WTC11 (cell line): ENCODE measurements at regions not wholly inside any gene's neighbourhood (a gene's known extent, or its start where the extent isn't known, plus 50 kb on each side); places are given as distances from the start of the nearest gene placed in this dataset.

Source experiments
- ATAC-seq: fragments of 200-7000 bp; cut with Tn5 transposase; 2 replicates; pipeline ENCODE4 v1.10.0; 2021; ENCODE audit warnings: mild to moderate bottlenecking, moderate library complexity
- CTCF ChIA-PET: fragments of 300-600 bp; sonication (Branson Sonifier 250); formaldehyde crosslinking; loops from one replicate; lab custom pipeline; 2021; ENCODE audit warnings: antibody characterized with exemption; lab: Charles Lee
- POLR2A ChIA-PET: fragments of 350-600 bp; sonication (Branson Sonifier 250); formaldehyde crosslinking; loops from one replicate; lab custom pipeline; 2021; ENCODE audit warnings: antibody characterized with exemption; lab: Charles Lee
- DNase-seq: peaks from one replicate; pipeline ENCODE4 v3.0.0; 2021; ENCODE audit warnings: low spot score
- H3K27ac Mint-ChIP-seq: 2 replicates; pipeline ENCODE4 v1.8.0; 2021; ENCODE audit warnings: mixed read lengths
- H3K27me3 Mint-ChIP-seq: 2 replicates; pipeline ENCODE4 v1.8.0; 2021; ENCODE audit warnings: low read depth, mild to moderate bottlenecking, moderate library complexity, mixed read lengths
- H3K36me3 Mint-ChIP-seq: 2 replicates; pipeline ENCODE4 v1.8.0; 2021; ENCODE audit warnings: mixed read lengths
- H3K4me1 Mint-ChIP-seq: 2 replicates; pipeline ENCODE4 v1.8.0; 2022; ENCODE audit warnings: mixed read lengths
- H3K4me3 Mint-ChIP-seq: 2 replicates; pipeline ENCODE4 v1.8.0; 2021; ENCODE audit warnings: mild to moderate bottlenecking, moderate library complexity, mixed read lengths
- H3K9me3 Mint-ChIP-seq: 2 replicates; pipeline ENCODE4 v1.8.0; 2021; ENCODE audit warnings: mixed read lengths
- AFF4 ChIP-seq: sonication (generic); formaldehyde crosslinking; IDR thresholded peaks from 2 replicates; pipeline ENCODE4 v1.8.1; 2023; ENCODE audit warnings: mild to moderate bottlenecking, missing genetic modification reagents, borderline replicate concordance
- ATF1 ChIP-seq: sonication (generic); formaldehyde crosslinking; IDR thresholded peaks from 2 replicates; pipeline ENCODE4 v1.8.1; 2023; ENCODE audit warnings: mild to moderate bottlenecking, moderate library complexity, missing genetic modification reagents
- ATF2 ChIP-seq: sonication (generic); formaldehyde crosslinking; IDR thresholded peaks from 2 replicates; pipeline ENCODE4 v1.8.1; 2022; ENCODE audit warnings: low read depth, missing genetic modification reagents, borderline replicate concordance
- ATF3 ChIP-seq: sonication (generic); formaldehyde crosslinking; conservative IDR thresholded peaks from 2 replicates; pipeline ENCODE4 v1.8.1; 2022; ENCODE audit warnings: mild to moderate bottlenecking, missing genetic modification reagents
- CBFB ChIP-seq: sonication (generic); formaldehyde crosslinking; IDR thresholded peaks from 2 replicates; pipeline ENCODE4 v1.8.1; 2022; ENCODE audit warnings: mild to moderate bottlenecking, low read depth, missing genetic modification reagents
- CREB1 ChIP-seq: sonication (generic); formaldehyde crosslinking; IDR thresholded peaks from 2 replicates; pipeline ENCODE4 v1.8.0; 2023; ENCODE audit warnings: mild to moderate bottlenecking, missing genetic modification reagents
- ERG ChIP-seq: fragments of 250-450 bp; sonication (Bioruptor Pico); IDR thresholded peaks from 2 replicates; pipeline ENCODE4 v1.8.0; 2021; ENCODE audit warnings: mild to moderate bottlenecking
- FOXP1 ChIP-seq: sonication (generic); formaldehyde crosslinking; IDR thresholded peaks from 2 replicates; pipeline ENCODE4 v1.8.0; 2022; ENCODE audit warnings: missing genetic modification reagents, mild to moderate bottlenecking, moderate library complexity, borderline replicate concordance
- FOXP4 ChIP-seq: sonication (generic); formaldehyde crosslinking; IDR thresholded peaks from 2 replicates; pipeline ENCODE4 v1.8.0; 2022; ENCODE audit warnings: mild to moderate bottlenecking, missing genetic modification reagents
- GRHL2 ChIP-seq: fragments of 250-450 bp; sonication (Bioruptor Pico); IDR thresholded peaks from 2 replicates; pipeline ENCODE4 v1.8.0; 2022; ENCODE audit warnings: mild to moderate bottlenecking, moderate library complexity; ENCODE audit not compliant: insufficient replicate concordance, severe bottlenecking
- GTF2I ChIP-seq: fragments of 250-450 bp; sonication (Bioruptor Pico); conservative IDR thresholded peaks from 2 replicates; pipeline ENCODE4 v1.4.0; 2021; ENCODE audit warnings: mild to moderate bottlenecking
- HMGA2 ChIP-seq: fragments of 250-450 bp; sonication (Bioruptor Pico); IDR thresholded peaks from 2 replicates; pipeline ENCODE4 v1.4.0; 2021; ENCODE audit warnings: mild to moderate bottlenecking, moderate library complexity
- JAZF1 ChIP-seq: fragments of 250-450 bp; sonication (Bioruptor Pico); IDR thresholded peaks from 2 replicates; pipeline ENCODE4 v1.9.0; 2021; ENCODE audit warnings: moderate library complexity, mild to moderate bottlenecking, inconsistent platforms
- MLX ChIP-seq: sonication (generic); formaldehyde crosslinking; IDR thresholded peaks from 2 replicates; pipeline ENCODE4 v1.8.1; 2023; ENCODE audit warnings: mild to moderate bottlenecking, missing genetic modification reagents, moderate library complexity
- MYBL2 ChIP-seq: sonication (generic); formaldehyde crosslinking; IDR thresholded peaks from 2 replicates; pipeline ENCODE4 v1.8.1; 2023; ENCODE audit warnings: mild to moderate bottlenecking, moderate library complexity, missing genetic modification reagents
- NFATC4 ChIP-seq: fragments of 250-450 bp; sonication (Bioruptor Pico); IDR thresholded peaks from 2 replicates; pipeline ENCODE4 v1.9.0; 2021; ENCODE audit warnings: mild to moderate bottlenecking
- NFE2L1 ChIP-seq: sonication (generic); formaldehyde crosslinking; IDR thresholded peaks from 2 replicates; pipeline ENCODE4 v1.8.1; 2023; ENCODE audit warnings: missing genetic modification reagents
- NR3C1 ChIP-seq: sonication (generic); formaldehyde crosslinking; conservative IDR thresholded peaks from 2 replicates; pipeline ENCODE4 v1.8.1; 2023; ENCODE audit warnings: low read depth, mild to moderate bottlenecking, missing genetic modification reagents
- OVOL2 ChIP-seq: fragments of 250-450 bp; sonication (Bioruptor Pico); IDR thresholded peaks from 2 replicates; pipeline ENCODE4 v1.9.0; 2021; ENCODE audit warnings: mild to moderate bottlenecking, borderline replicate concordance
- SMAD3 ChIP-seq: sonication (generic); formaldehyde crosslinking; IDR thresholded peaks from 2 replicates; pipeline ENCODE4 v1.8.0; 2022; ENCODE audit warnings: missing genetic modification reagents, mild to moderate bottlenecking, borderline replicate concordance
- TP53 ChIP-seq: sonication (generic); formaldehyde crosslinking; IDR thresholded peaks from 2 replicates; pipeline ENCODE4 v1.8.1; 2023; ENCODE audit warnings: mild to moderate bottlenecking, missing genetic modification reagents
- ZBTB21 ChIP-seq: sonication (generic); formaldehyde crosslinking; IDR thresholded peaks from 2 replicates; pipeline ENCODE4 v1.8.1; 2023; ENCODE audit warnings: mild to moderate bottlenecking, missing genetic modification reagents, borderline replicate concordance
- ZMAT4 ChIP-seq: fragments of 250-450 bp; sonication (Bioruptor Pico); IDR thresholded peaks from 2 replicates; pipeline ENCODE4 v1.9.0; 2021; ENCODE audit warnings: mild to moderate bottlenecking
- ZNF121 ChIP-seq: sonication (generic); formaldehyde crosslinking; IDR thresholded peaks from 2 replicates; pipeline ENCODE4 v1.8.0; 2023; ENCODE audit warnings: missing genetic modification reagents
- ZNF219 ChIP-seq: sonication (generic); formaldehyde crosslinking; IDR thresholded peaks from 2 replicates; pipeline ENCODE4 v1.8.0; 2023; ENCODE audit warnings: missing genetic modification reagents, mild to moderate bottlenecking, borderline replicate concordance
- ZNF232 ChIP-seq: sonication (generic); formaldehyde crosslinking; IDR thresholded peaks from 2 replicates; pipeline ENCODE4 v1.8.0; 2022; ENCODE audit warnings: mild to moderate bottlenecking, missing genetic modification reagents

- no peak for TF ChIP-seq ERG (CRISPR knock-in tag)
- TF ChIP-seq ZNF232 (CRISPR knock-in tag), result no peak
- TF ChIP-seq ATF3 (CRISPR knock-in tag), result no peak
- no peak for TF ChIP-seq ZNF121 (CRISPR knock-in tag)
- no peak for TF ChIP-seq ZNF219 (CRISPR knock-in tag)
- TF ChIP-seq FOXP1, result no peak
- no peak for TF ChIP-seq TP53 (CRISPR knock-in tag)
- TF ChIP-seq GRHL2 (CRISPR knock-in tag), result no peak
- no peak for TF ChIP-seq CREB1 (CRISPR knock-in tag)
- TF ChIP-seq MYBL2 (CRISPR knock-in tag), result no peak
- no peak for TF ChIP-seq MLX (CRISPR knock-in tag)
- TF ChIP-seq ATF2 (CRISPR knock-in tag), result no peak
- no peak for TF ChIP-seq ZMAT4 (CRISPR knock-in tag)
- TF ChIP-seq NFE2L1 (CRISPR knock-in tag), result no peak
- TF ChIP-seq NR3C1, result no peak
- no peak for TF ChIP-seq OVOL2 (CRISPR knock-in tag)
- TF ChIP-seq ATF1 (CRISPR knock-in tag), result no peak
- no peak for TF ChIP-seq SMAD3 (CRISPR knock-in tag)
- no peak for TF ChIP-seq AFF4 (CRISPR knock-in tag)
- Mint-ChIP-seq H3K36me3 (no peaks in the 10 kb centered on the region), H3K4me3 (no peak overlapping the region), H3K4me1 (no peaks in the 10 kb centered on the region), H3K27me3 (no peaks in the 10 kb centered on the region), H3K27ac (no peak overlapping the region), H3K9me3 (no peaks in the 10 kb centered on the region)
- DNase-seq (no peak), ATAC-seq (no peak)
- ChIA-PET CTCF (no interaction called here), POLR2A (no interaction called here)
Measured at GRCh38 chr4:62377700-62378099, 1177.6 kb downstream of the ADGRL3 start.

GRCh38 chr4:62377245-62377644 is 1177.1 kb downstream of the ADGRL3 start:
- Mint-ChIP-seq H3K27ac (no peak overlapping the region), H3K4me3 (no peak overlapping the region), H3K36me3 (no peaks in the 10 kb centered on the region), H3K9me3 (no peaks in the 10 kb centered on the region), H3K4me1 (no peaks in the 10 kb centered on the region), H3K27me3 (no peaks in the 10 kb centered on the region)
- POLR2A ChIA-PET, result no interaction called here
- CTCF ChIA-PET, result no interaction called here
- DNase-seq (no peak), ATAC-seq (no peak)
- TF ChIP-seq SMAD3 (CRISPR knock-in tag) (no peak), FOXP4 (no peak), ERG (CRISPR knock-in tag) (no peak), GTF2I (CRISPR knock-in tag) (no peak), JAZF1 (CRISPR knock-in tag) (no peak), ZBTB21 (CRISPR knock-in tag) (no peak), CBFB (no peak), HMGA2 (CRISPR knock-in tag) (no peak), GRHL2 (CRISPR knock-in tag) (no peak), NFATC4 (CRISPR knock-in tag) (no peak)
